Gastrocnemius medialis (tissue), 4 donors: ENCODE measurements at regions not wholly inside any gene's neighbourhood (a gene's known extent, or its start where the extent isn't known, plus 50 kb on each side); places are given as distances from the start of the nearest gene placed in this dataset.

ENCODE experiments used
- POLR2A ChIP-seq, 2 donors: fragments of 450-650 bp; IDR thresholded peaks; one replicate each; pipeline ENCODE4 v1.6.1; 2017; ENCODE audit warnings: antibody characterized with exemption in 2 of 2, mild to moderate bottlenecking in 2 of 2, moderate library complexity in 2 of 2
- TF ChIP-seq, protein P1 (sequence below), 5 experiments: fragments of 450-650 bp in 3 of 5; fragments of 200-600 bp in 2 of 5; sonication (generic) in 2 of 5; IDR thresholded peaks in 4 of 5; conservative IDR thresholded peaks in 1 of 5; 1 replicate in 4 of 5; 2 replicates in 1 of 5; pipeline ENCODE4 v1.5.1; 2016 to 2019; ENCODE audit warnings: antibody characterized with exemption in 5 of 5, mild to moderate bottlenecking in 3 of 5, moderate library complexity in 3 of 5

DNA sequence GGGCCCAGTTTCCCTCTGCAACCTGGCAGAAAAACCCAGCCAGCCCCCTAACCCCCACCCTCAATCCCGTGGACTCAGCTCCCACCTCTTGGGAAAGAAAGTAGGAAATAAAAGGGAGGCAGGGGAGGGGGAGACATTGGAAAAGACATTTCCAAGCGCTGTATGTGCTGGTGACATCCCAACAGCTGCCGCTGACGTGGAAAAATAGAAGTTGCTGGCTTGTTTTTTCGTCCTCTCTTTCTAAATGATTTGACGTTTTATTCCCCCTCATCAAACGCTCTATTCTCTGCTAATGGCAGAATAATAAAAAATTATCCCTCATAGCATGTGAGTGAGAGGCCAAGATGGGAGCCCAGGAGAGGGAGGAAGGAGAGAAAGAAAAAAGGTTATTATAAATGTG lies 76.1 kb downstream of the LINGO1 start:
- TF ChIP-seq, protein P1, sequence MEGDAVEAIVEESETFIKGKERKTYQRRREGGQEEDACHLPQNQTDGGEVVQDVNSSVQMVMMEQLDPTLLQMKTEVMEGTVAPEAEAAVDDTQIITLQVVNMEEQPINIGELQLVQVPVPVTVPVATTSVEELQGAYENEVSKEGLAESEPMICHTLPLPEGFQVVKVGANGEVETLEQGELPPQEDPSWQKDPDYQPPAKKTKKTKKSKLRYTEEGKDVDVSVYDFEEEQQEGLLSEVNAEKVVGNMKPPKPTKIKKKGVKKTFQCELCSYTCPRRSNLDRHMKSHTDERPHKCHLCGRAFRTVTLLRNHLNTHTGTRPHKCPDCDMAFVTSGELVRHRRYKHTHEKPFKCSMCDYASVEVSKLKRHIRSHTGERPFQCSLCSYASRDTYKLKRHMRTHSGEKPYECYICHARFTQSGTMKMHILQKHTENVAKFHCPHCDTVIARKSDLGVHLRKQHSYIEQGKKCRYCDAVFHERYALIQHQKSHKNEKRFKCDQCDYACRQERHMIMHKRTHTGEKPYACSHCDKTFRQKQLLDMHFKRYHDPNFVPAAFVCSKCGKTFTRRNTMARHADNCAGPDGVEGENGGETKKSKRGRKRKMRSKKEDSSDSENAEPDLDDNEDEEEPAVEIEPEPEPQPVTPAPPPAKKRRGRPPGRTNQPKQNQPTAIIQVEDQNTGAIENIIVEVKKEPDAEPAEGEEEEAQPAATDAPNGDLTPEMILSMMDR (IDR thresholded peaks at IDR 0.05 in 4 of 5, conservative IDR thresholded peaks at IDR 0.05 in 1 of 5): no peak
- no peak for TF ChIP-seq POLR2A (IDR thresholded peaks at IDR 0.05)
